ENCODE measurements at regions not wholly inside any gene's neighbourhood (a gene's known extent, or its start where the extent isn't known, plus 50 kb on each side); places are given as distances from the start of the nearest gene placed in this dataset.

- H3K36me3 ChIP-seq (replicated peaks in 1 of 2; ENCODE audit: control insufficient read depth in 1 of 2, insufficient read depth in 2 of 2, low read length in 2 of 2) = no peaks in the 10 kb centered on the region
- 15% methylated on average over 11 of the region's 11 CpGs for WGBS (ENCODE audit: low lambda C conversion rate)
- ATAC-seq (no peak), FAIRE-seq (no peak), DNase-seq (ENCODE audit: low spot score) (no peak)
- no peaks in the 10 kb centered on the region for H3K27me3 ChIP-seq (ENCODE audit: control insufficient read depth in 1 of 2, insufficient read depth in 2 of 2, low read length in 2 of 2)
- H3K4me2 ChIP-seq (ENCODE audit: low read depth, low read length) = no peak overlapping the region
- no peak overlapping the region for H2AFZ ChIP-seq (ENCODE audit: low read length)
- no peak overlapping the region for H3K9ac ChIP-seq (ENCODE audit: insufficient read depth, low read depth, low read length)
- no peaks in the 10 kb centered on the region for H3K79me2 ChIP-seq (ENCODE audit: insufficient read depth, low read length)
- intact Hi-C loops (cut with micrococcal nuclease; ENCODE audit: unreplicated experiment) (no loop called here), in situ Hi-C loops (cut with HindIII; ENCODE audit: extremely low pct_ligation_motif_present, low pct_unique_long_range_greater_than_20kb) (no loop called here)
- no peak overlapping the region for H3K27ac ChIP-seq (ENCODE audit: extremely low read length, insufficient read depth, low read length)
- no TSS peak for BruUV-seq (replicated peaks)
- POLR2A ChIA-PET = no interaction called here
- CTCF ChIA-PET (ENCODE audit: low intra/inter-chr PET ratio, low total read pairs) = no interaction called here
- H3K4me3 ChIP-seq (replicated peaks in 1 of 3; ENCODE audit: insufficient read depth in 1 of 3, low read depth in 2 of 3, low read length in 3 of 3) = no peak overlapping the region
- no peaks in the 10 kb centered on the region for H3K4me1 ChIP-seq (ENCODE audit: insufficient read depth, low read length)
- H3K9me3 ChIP-seq (ENCODE audit: low read length) = peaks cover 37% of the 10 kb centered on the region
- no peaks in the 10 kb centered on the region for H4K20me1 ChIP-seq (ENCODE audit: insufficient read depth, low read length)
- no peak for TF ChIP-seq PRDM10 (CRISPR knock-in tag; IDR thresholded peaks at IDR 0.05; ENCODE audit: low read depth)
- no peak for TF ChIP-seq MEF2D (CRISPR knock-in tag; IDR thresholded peaks at IDR 0.05)
- no peak for TF ChIP-seq POLR2G (IDR thresholded peaks at IDR 0.05; ENCODE audit: low read depth, low read length)
- TF ChIP-seq ZFP36 (IDR thresholded peaks at IDR 0.05; ENCODE audit: borderline replicate concordance, low read depth, low read length, partially characterized antibody) = no peak
- TF ChIP-seq ZSCAN31 (CRISPR knock-in tag; IDR thresholded peaks at IDR 0.05; ENCODE audit: low read depth) = no peak
- no peak for TF ChIP-seq NFYC (CRISPR knock-in tag; IDR thresholded peaks at IDR 0.05)
- TF ChIP-seq KMT2A (CRISPR knock-in tag; IDR thresholded peaks at IDR 0.05) = no peak
- no peak for TF ChIP-seq ZMYM3 (CRISPR knock-in tag; IDR thresholded peaks at IDR 0.05)
- no peak for TF ChIP-seq ZNF12 (CRISPR knock-in tag; IDR thresholded peaks at IDR 0.05)
- no peak for TF ChIP-seq ZNF710 (CRISPR knock-in tag; IDR thresholded peaks at IDR 0.05; ENCODE audit: borderline replicate concordance)
- TF ChIP-seq MLLT10 (CRISPR knock-in tag; IDR thresholded peaks at IDR 0.05) = no peak
- no peak for TF ChIP-seq MXD1 (CRISPR knock-in tag; IDR thresholded peaks at IDR 0.05)
- TF ChIP-seq ZBTB33 (CRISPR knock-in tag; IDR thresholded peaks at IDR 0.05) = no peak
- no peak for TF ChIP-seq WIZ (CRISPR knock-in tag; IDR thresholded peaks at IDR 0.05)
- TF ChIP-seq NONO (IDR thresholded peaks at IDR 0.05) = no peak
- TF ChIP-seq NONO (CRISPR knock-in tag; conservative IDR thresholded peaks at IDR 0.05) = no peak
- no peak for TF ChIP-seq CREM (IDR thresholded peaks at IDR 0.05)
- TF ChIP-seq CREM (CRISPR knock-in tag; IDR thresholded peaks at IDR 0.05) = no peak
- TF ChIP-seq ETV6 (CRISPR knock-in tag; conservative IDR thresholded peaks at IDR 0.05) = no peak
These were observed 518.9 kb downstream of the NR2F2 start for GRCh38 chr15:96849271-96849900.

Measured in HepG2 (cell line).